Stomach smooth muscle (tissue), 2 donors: ENCODE measurements at regions not wholly inside any gene's neighbourhood (a gene's known extent, or its start where the extent isn't known, plus 50 kb on each side); places are given as distances from the start of the nearest gene placed in this dataset.

Experiments
- H3K27ac ChIP-seq: one replicate; pipeline ENCODE4 v1.7.0; 2013; ENCODE audit warnings: mild to moderate bottlenecking, low read length, inconsistent platforms
- H3K27me3 ChIP-seq, 2 donors: one replicate each; pipeline ENCODE4 v1.7.0; 2013; ENCODE audit warnings: low read length in 2 of 2; ENCODE audit not compliant: insufficient read depth in 2 of 2, control insufficient read depth in 1 of 2
- H3K36me3 ChIP-seq, 2 donors: one replicate each; pipeline ENCODE4 v1.7.0; 2013; ENCODE audit warnings: low read length in 2 of 2; ENCODE audit not compliant: control insufficient read depth in 2 of 2, insufficient read depth in 2 of 2
- H3K4me1 ChIP-seq: one replicate; pipeline ENCODE4 v1.7.0; 2013; ENCODE audit warnings: low read length; ENCODE audit not compliant: control insufficient read depth, insufficient read depth
- H3K4me3 ChIP-seq, 2 donors: one replicate each; pipeline ENCODE4 v1.7.0; 2013; ENCODE audit warnings: low read length in 2 of 2
- H3K9ac ChIP-seq, 2 donors: one replicate each; pipeline ENCODE4 v1.7.0; 2013; ENCODE audit warnings: low read length in 2 of 2, mild to moderate bottlenecking in 1 of 2
- H3K9me3 ChIP-seq, 2 donors: one replicate each; pipeline ENCODE4 v1.7.0; 2013; ENCODE audit warnings: low read length in 2 of 2; ENCODE audit not compliant: control insufficient read depth in 2 of 2
- donor health status: healthy.
- donor health status: Pancreatic carcinoma.

DNA sequence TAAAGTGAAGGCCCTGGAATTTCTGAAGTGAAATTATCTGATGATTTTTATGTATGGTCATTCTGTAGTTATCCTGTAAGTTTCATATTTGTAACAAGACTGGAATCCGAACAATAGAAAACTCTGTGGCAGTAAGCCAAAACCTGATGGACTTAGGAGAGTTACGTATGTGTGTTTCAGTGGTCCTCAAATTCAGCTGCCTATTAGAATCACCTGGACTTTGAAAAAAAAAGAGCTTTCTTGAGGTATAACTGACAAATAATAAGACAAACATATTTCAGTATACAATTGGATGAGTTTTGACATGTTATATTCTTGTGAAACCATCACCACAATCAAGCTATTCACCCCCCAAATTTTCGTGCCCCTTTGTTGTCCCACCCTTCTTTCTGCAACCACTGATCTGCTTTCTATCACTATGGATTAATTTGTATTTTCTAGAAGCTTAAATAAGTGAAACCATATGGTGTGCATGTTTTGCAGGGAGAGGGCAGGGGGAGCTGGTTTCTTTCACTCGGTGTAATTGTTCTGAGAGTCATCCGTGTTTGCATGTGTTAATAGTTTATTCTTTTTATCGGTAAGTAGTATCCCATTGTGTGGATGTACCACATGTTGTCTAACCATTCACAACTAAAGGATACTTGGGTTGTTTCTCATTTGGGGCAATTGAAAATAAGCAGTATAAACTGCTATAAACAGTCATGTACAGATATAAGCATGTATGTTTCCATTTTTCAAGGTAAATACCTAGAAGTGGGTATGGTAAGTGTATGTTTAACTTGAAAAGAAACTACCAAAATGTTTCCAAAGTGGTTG is 50.2 kb upstream of the EML4 start:
- H3K4me1 ChIP-seq = peaks cover 6% of the 10 kb centered on the region
- no peak overlapping the region for H3K9ac ChIP-seq
- H3K27me3 ChIP-seq = no peaks in the 10 kb centered on the region
- H3K27ac ChIP-seq = no peak overlapping the region
- H3K4me3 ChIP-seq = no peak overlapping the region
- H3K36me3 ChIP-seq = no peaks in the 10 kb centered on the region
- no peaks in the 10 kb centered on the region for H3K9me3 ChIP-seq
